ENCODE measurements at regions not wholly inside any gene's neighbourhood (a gene's known extent, or its start where the extent isn't known, plus 50 kb on each side); places are given as distances from the start of the nearest gene placed in this dataset.

DNA sequence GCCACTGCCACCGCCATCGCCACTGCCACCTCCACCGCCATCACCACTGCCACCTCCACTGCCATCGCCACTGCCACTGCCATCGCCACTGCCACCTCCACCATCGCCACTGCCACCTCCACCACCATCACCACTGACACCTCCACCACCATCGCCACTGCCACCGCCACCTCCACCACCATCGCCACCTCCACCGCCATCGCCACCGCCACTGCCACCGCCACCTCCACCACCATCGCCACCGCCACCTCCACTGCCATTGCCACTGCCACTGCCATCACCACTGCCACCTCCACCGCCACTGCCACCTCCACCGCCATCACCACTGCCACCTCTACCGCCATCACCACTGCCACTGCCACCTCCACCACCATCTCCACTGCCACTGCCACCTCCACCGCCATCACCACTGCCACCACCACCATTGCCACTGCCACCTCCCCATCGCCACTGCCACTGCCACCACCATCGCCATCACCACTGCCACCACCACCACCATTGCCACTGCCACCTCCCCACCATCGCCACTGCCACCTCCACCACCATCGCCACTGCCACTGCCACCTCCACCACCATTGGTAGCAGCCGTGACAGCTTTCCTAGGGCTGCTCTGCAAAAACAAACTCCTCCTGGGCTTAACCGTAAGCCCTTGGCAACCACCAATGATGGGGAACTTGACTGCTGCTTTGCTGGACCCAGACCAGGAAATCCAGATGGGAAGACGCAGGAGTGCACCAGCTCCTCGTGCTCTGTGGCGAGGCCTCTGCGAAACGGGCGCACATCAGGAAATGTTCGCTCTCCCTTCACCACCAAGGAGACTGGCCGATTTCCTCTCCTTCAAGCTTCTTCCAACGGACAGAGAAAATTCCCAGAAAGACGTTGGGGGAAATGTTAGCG, 147.2 kb downstream of the RBFOX3 start:
- Histone ChIP-seq H3K4me1 (ENCODE audit: control insufficient read depth in 1 of 2, low read depth in 2 of 2) (no peaks in the 10 kb centered on the region), H3K27ac (no peak overlapping the region), H3K9me3 (no peaks in the 10 kb centered on the region), H3K27me3 (replicated peaks; ENCODE audit: insufficient read depth) (no peaks in the 10 kb centered on the region), H3K36me3 (no peaks in the 10 kb centered on the region), H3K4me3 (no peak overlapping the region)
- ATAC-seq (ENCODE audit: insufficient number of reproducible peaks, low FRiP score, low read depth), result no peak
- no peak for DNase-seq (ENCODE audit: low spot score)
- TF ChIP-seq CTCF (IDR thresholded peaks at IDR 0.05), result no peak

- H3K36me3 ChIP-seq, result no peaks in the 10 kb centered on the region
- no peak overlapping the region for H3K4me3 ChIP-seq
- H3K9me3 ChIP-seq, result no peaks in the 10 kb centered on the region
- no peak for TF ChIP-seq CTCF (IDR thresholded peaks at IDR 0.05)
- H3K27me3 ChIP-seq (replicated peaks; ENCODE audit: insufficient read depth), result no peaks in the 10 kb centered on the region
- ATAC-seq (ENCODE audit: insufficient number of reproducible peaks, low FRiP score, low read depth) (no peak), DNase-seq (ENCODE audit: low spot score) (no peak)
- no peaks in the 10 kb centered on the region for H3K4me1 ChIP-seq (ENCODE audit: control insufficient read depth in 1 of 2, low read depth in 2 of 2)
- H3K27ac ChIP-seq, result no peak overlapping the region
These were observed 149.8 kb downstream of the RBFOX3 start for GRCh38 chr17:79461041-79461440.

- Histone ChIP-seq H3K9me3 (no peaks in the 10 kb centered on the region), H3K27me3 (replicated peaks; ENCODE audit: insufficient read depth) (no peaks in the 10 kb centered on the region), H3K4me1 (ENCODE audit: control insufficient read depth in 1 of 2, low read depth in 2 of 2) (no peaks in the 10 kb centered on the region), H3K36me3 (no peaks in the 10 kb centered on the region), H3K27ac (no peak overlapping the region), H3K4me3 (no peak overlapping the region)
- TF ChIP-seq CTCF (IDR thresholded peaks at IDR 0.05), result no peak
- ATAC-seq (ENCODE audit: insufficient number of reproducible peaks, low FRiP score, low read depth) (no peak), DNase-seq (ENCODE audit: low spot score) (no peak)
These were observed 151.0 kb downstream of the RBFOX3 start for GRCh38 chr17:79459846-79460245.

DNA sequence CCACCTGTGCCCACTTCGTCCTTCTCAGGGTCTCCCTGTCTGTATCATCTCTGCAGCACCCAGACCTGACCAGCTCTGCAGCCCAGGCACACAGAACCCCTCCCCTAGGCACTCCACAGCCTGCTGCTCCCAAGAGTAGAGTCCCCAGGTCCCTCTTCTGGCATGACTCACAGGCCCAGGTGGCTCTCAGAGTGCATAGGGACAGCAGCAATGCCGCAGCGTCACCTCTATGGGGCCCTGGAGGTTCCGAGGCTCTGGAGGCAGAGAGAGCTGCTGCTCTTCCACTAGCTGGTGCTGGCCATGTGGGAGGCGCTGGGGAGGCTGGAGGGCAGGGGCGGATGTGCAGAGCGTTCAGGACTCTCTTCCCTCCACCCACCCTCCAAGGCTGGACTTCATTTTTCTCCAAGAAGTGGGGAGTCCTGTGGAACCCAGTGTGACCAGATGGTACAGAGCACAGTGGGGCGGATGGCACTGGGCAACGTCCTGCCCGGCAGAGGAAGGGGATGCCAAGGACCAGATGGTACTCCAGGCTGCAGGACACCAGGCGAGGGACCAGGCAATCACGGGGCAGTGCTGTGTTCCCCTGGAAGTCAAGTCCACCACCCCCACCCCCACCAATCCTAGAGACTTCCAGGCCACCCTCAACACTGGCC, 151.7 kb downstream of the RBFOX3 start:
- TF ChIP-seq CTCF (IDR thresholded peaks at IDR 0.05), result no peak
- Histone ChIP-seq H3K27ac (no peak overlapping the region), H3K9me3 (no peaks in the 10 kb centered on the region), H3K4me3 (no peak overlapping the region), H3K27me3 (replicated peaks; ENCODE audit: insufficient read depth) (no peaks in the 10 kb centered on the region), H3K4me1 (ENCODE audit: control insufficient read depth in 1 of 2, low read depth in 2 of 2) (no peaks in the 10 kb centered on the region), H3K36me3 (no peaks in the 10 kb centered on the region)
- ATAC-seq (ENCODE audit: insufficient number of reproducible peaks, low FRiP score, low read depth), result no peak
- no peak for DNase-seq (ENCODE audit: low spot score)

DNA sequence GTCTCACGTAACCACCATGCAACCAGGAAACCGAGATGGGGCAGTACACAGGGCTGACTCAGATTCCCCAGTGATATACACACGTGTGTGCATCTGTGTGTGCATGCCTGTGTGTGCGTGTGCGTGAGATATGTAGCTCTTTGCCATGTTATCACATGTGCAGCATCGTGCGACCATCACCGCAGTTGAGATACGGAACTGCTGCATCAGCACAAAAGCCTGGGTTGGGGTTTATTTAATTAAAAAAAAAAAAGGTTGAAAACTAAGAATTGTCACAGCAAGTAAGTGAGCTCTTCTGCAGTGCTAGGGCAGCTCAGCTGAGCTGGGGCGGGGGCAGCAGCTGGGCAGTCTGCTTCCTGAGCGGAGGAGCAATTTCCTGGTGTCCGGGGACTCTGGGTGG, 152.5 kb downstream of the RBFOX3 start:
- no peaks in the 10 kb centered on the region for H3K9me3 ChIP-seq
- H3K36me3 ChIP-seq, result no peaks in the 10 kb centered on the region
- DNase-seq (ENCODE audit: low spot score), result no peak
- TF ChIP-seq CTCF (IDR thresholded peaks at IDR 0.05), result no peak
- H3K4me1 ChIP-seq (ENCODE audit: control insufficient read depth in 1 of 2, low read depth in 2 of 2), result no peaks in the 10 kb centered on the region
- no peak overlapping the region for H3K27ac ChIP-seq
- ATAC-seq (ENCODE audit: insufficient number of reproducible peaks, low FRiP score, low read depth), result no peak
- no peak overlapping the region for H3K4me3 ChIP-seq
- H3K27me3 ChIP-seq (replicated peaks; ENCODE audit: insufficient read depth), result no peaks in the 10 kb centered on the region

Data from thoracic aorta (tissue), 2 donors.